ENCODE measurements at regions not wholly inside any gene's neighbourhood (a gene's known extent, or its start where the extent isn't known, plus 50 kb on each side); places are given as distances from the start of the nearest gene placed in this dataset.

DNA sequence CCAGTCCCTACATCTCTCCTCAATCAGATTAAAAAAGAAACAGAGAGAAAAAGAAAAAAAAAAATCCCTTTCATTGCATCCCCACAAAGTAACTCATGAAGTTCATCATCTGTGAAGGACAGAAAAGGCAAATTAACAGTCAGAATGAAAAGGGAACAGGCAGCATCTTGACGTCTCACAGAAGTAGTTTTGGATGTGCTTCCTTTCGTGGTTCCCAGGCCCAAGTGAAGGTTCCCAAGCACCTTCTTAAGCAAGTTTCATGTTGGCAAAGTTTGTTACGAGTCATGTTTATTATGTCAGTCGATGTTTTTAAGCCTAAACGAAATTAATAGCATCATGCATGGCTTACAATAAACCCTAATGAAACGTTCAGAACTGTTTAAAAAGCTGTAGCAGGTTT, 475.2 kb downstream of the SETD4 start:
- TF ChIP-seq, protein P1, sequence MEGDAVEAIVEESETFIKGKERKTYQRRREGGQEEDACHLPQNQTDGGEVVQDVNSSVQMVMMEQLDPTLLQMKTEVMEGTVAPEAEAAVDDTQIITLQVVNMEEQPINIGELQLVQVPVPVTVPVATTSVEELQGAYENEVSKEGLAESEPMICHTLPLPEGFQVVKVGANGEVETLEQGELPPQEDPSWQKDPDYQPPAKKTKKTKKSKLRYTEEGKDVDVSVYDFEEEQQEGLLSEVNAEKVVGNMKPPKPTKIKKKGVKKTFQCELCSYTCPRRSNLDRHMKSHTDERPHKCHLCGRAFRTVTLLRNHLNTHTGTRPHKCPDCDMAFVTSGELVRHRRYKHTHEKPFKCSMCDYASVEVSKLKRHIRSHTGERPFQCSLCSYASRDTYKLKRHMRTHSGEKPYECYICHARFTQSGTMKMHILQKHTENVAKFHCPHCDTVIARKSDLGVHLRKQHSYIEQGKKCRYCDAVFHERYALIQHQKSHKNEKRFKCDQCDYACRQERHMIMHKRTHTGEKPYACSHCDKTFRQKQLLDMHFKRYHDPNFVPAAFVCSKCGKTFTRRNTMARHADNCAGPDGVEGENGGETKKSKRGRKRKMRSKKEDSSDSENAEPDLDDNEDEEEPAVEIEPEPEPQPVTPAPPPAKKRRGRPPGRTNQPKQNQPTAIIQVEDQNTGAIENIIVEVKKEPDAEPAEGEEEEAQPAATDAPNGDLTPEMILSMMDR (IDR thresholded peaks at IDR 0.05), result no peak
- TF ChIP-seq POLR2A (IDR thresholded peaks at IDR 0.05), result no peak
